Fibroblast of lung (primary cell): ENCODE measurements at regions not wholly inside any gene's neighbourhood (a gene's known extent, or its start where the extent isn't known, plus 50 kb on each side); places are given as distances from the start of the nearest gene placed in this dataset.

Experiments
- CTCF ChIP-seq, 2 donors: IDR thresholded peaks in 1 of 2; conservative IDR thresholded peaks in 1 of 2; 1 replicate in 1 of 2; 2 replicates in 1 of 2; pipeline ENCODE4 v1.5.1; 2011 to 2012; ENCODE audit warnings: low read length in 2 of 2, control low read depth in 1 of 2, inconsistent platforms in 1 of 2, low read depth in 1 of 2, mild to moderate bottlenecking in 1 of 2
- EZH2 ChIP-seq: IDR thresholded peaks from 2 replicates; pipeline ENCODE4 v1.5.1; 2012; ENCODE audit warnings: low read length, control low read depth, mild to moderate bottlenecking; ENCODE audit errors: missing control alignments

- TF ChIP-seq EZH2: no peak
- no peak for TF ChIP-seq CTCF (conservative IDR thresholded peaks at IDR 0.05 in 1 of 2, IDR thresholded peaks at IDR 0.05 in 1 of 2; ENCODE audit: low read depth in 1 of 2, low read length in 2 of 2)
These were observed 69.7 kb downstream of the SPIN4 start for GRCh38 chrX:63281465-63281864.
